SKM-1 treated with dmso at 0.1 percent for 144 hours (cell line): ENCODE measurements at regions not wholly inside any gene's neighbourhood (a gene's known extent, or its start where the extent isn't known, plus 50 kb on each side); places are given as distances from the start of the nearest gene placed in this dataset.
"Not testable (repeated sequence)": the region's sequence is repeated elsewhere in the genome, so short reads cannot be mapped to it uniquely, and the experiment has no call there.

Experiments used
- DNase-seq: peaks from one replicate; lab custom pipeline; 2025; ENCODE audit not compliant: unreplicated experiment; lab: John Stamatoyannopoulos, UW

DNA sequence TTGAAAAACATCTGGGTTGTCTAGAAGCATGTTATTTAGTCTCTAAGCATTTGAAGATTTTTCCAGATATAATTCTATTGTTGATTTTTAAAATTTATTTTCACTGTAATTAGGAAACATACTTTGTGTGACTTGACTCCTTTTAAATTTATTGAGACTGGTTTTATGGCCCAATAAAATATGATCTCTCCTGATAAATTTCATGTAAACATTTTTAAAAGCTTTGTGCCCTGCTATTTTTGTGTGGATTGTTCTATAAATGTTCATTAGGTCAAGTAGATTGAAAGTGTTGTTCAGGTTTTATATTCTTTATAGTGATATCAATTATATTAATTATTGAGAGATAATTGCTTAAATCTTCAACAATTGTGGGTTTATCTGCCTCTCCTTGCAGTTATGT, 105.4 kb downstream of the RFX6 start:
- no peak for DNase-seq

GRCh38 chr6:116983375-116983774, 106.3 kb downstream of the RFX6 start:
- no peak for DNase-seq

DNA sequence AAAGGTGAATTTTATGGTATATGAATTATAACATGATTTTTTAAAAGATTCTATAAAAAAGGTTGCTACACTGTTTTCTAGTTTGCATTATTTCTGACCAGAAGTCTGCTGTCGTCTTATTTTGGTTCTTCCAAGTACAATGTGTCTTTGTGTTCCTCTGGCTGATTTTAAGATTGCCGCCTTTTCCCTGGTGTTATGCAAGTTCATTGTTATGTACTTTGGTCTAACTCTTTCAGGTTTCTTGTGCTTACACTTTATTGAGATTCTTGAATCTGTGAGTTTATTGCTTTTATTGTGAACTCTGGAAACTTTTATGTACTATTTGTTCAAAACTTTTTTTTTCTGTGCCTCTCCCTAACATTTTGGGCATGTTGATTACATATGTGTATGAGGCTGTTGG, 109.8 kb downstream of the RFX6 start:
- DNase-seq = no peak

GRCh38 chr6:116990679-116991078, 113.6 kb downstream of the RFX6 start:
- DNase-seq = no peak

DNA sequence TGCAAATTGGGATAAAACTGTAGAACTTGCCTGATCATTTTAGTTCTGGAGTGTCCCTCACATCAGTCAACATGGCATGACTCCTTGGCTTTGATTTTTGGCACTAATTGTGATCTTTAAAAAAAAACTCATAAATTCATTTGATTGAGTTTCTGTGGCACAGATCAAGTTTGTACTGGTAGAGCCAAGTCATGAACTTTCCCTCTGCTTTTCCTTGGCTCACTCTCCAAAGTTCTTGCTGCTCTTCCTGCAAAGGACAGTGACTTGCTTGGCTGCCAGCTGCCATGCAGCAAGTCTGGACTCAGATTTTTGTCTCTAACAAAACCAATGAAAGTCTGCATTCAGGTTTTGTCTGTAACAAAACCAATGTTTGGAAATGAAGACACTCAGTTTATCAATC, 115.5 kb downstream of the RFX6 start:
- DNase-seq = no peak

GRCh38 chr6:116994447-116994846, 117.4 kb downstream of the RFX6 start:
- DNase-seq = no peak

DNA sequence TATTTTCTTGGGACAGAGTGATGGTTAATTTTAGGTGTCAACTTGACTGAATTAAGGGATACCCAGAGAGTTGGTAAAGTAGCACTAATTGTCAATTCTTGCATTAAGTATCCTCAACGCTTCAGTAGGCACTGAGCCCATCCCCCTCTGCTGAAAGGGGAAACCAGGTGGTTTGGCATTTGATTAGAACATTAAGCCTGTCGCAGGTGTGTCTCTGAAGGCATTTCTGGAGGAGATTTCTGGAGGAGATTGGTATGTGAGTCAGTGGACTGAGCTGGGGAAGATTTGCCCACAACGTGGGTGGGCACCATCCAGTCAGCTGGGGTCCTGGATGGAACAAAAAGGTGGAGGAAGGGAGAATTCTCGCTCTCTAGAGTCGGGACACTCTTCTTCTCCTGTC, 119.8 kb downstream of the RFX6 start:
- DNase-seq = no peak

DNA sequence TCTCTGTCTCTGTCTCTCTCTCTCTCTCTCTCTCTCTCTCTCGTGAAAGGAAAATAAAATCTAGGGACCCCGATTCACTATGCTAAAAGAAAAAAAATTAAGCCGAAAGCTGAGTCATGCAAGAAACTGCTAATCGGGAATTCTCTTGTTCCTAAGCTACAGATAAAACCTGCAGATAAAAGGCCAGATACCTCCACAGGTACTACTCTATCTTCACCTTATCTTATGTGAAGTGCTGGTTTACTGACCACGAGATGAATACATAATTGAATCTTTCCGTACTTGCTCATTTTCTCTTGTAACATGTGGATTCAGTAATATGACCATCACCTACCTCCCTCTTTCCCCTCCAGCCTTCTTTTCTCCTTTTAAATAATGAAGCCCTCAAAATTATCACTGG, 120.5 kb downstream of the RFX6 start:
- DNase-seq = no peak

DNA sequence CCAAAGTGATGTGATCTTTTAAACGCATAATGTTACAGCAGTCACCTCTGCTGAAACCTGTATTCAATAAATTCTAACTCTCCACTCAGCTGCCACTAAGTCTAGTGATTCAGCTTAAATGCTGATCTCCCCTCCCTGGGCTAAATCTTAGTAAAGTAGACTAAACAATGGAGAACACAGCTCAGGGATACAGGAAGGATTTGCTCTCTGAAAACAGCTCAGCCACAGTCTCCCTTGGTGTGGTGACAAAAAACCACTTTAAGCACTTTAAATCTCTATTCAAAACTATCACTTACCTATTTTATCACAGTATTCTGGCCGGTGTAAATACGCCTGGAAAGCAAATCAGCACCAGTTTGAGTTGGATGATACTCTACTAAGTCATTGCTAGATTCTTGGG, 130.6 kb downstream of the RFX6 start:
- DNase-seq = no peak

- no peak for DNase-seq
Measured at GRCh38 chr6:117008618-117009017, 131.6 kb downstream of the RFX6 start.

GRCh38 chr6:117014641-117015473, 137.8 kb downstream of the RFX6 start:
- not testable (repeated sequence) for DNase-seq

- DNase-seq = not testable (repeated sequence)
Measured at GRCh38 chr6:117015474-117015804, 138.4 kb downstream of the RFX6 start.

DNA sequence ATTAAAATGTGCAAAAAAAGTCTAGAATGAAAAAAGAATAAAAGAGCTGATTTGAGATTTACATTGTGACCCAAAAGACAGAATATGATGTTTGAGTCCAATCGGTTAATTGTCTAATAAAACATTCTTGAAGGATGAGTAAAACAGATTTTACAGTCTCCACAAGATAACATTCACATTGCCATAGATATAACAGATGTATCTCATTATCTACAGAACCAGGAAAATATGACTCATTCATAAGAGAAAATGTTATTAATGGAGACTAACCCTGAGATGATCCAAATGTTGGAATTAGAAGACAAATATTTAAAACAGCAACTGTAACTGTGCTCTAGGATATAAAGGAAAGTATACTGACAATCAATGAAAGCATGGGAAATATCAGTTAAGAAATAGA, 141.7 kb downstream of the RFX6 start:
- DNase-seq = no peak

GRCh38 chr6:117022774-117023173, 145.7 kb downstream of the RFX6 start:
- DNase-seq = no peak

DNA sequence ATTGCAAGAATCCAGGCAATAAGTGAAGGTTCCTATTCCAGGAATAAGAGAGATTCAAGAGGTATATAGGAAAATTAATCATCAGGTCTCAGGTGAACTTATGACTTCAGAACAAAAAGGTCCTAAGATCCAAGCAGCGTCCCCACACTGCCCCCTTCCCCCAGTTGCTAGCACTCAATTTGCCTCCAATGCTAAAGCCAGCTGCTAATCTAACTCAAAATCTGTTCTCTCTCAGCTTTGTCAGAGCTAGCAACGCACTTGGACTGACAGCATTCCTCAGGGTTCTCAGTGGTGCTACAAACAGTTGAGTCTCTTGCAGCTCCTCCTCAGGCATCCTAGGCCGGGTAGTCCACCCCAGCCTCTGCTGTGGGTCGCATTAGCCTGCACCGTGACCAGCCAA, 148.3 kb downstream of the RFX6 start:
- no peak for DNase-seq

- no peak for DNase-seq
Measured at GRCh38 chr6:117028256-117028655, 151.2 kb downstream of the RFX6 start.

DNA sequence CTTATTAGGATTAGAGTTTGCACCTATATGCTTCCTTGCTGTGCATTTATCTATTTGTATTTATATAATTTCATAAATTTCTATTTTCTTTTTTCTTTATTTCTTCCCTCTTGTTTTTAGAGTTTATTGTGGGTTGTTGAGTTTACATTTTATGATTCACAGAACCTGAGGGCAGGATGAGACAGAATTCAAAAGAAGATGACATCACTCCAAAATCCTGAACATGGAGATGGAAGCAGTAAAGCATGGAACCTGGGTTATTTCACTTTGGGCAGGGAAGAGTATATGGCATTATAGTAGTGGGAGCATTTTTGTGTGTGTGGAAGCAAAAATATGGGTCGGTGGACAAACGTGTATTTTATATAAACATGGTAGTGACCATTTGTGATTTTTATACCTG, 157.5 kb downstream of the RFX6 start:
- DNase-seq = no peak

DNA sequence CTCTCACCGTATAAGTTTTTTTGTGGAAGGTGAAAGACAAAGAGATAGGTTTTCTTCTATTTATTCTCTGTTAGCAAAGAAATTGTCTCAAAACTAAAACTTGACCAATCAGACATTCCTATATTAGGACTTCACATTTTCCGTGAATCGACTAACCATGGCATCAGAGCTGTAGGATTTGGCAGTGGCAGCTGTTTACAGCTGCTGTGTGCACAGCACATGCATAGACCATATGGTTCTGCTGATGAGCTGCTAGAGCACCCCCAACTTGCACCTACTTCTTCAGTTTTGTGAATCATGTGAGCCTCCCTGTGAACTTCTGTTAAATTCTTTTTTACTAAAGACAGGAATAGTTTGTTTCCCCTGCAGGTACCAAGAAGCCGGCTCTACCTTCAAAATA, 157.9 kb downstream of the RFX6 start:
- DNase-seq = no peak

GRCh38 chr6:117050301-117050700, 173.3 kb downstream of the RFX6 start:
- no peak for DNase-seq

- DNase-seq = no peak
Measured at GRCh38 chr6:117072134-117072533, 193.2 kb upstream of the VGLL2 start.

- no peak for DNase-seq
Measured at GRCh38 chr6:117072781-117073180, 192.6 kb upstream of the VGLL2 start.

- DNase-seq = no peak
Measured at GRCh38 chr6:117074672-117075071, 190.7 kb upstream of the VGLL2 start.

- DNase-seq = no peak
Measured at GRCh38 chr6:117075218-117075617, 190.1 kb upstream of the VGLL2 start.
